Astrocyte of the cerebellum (primary cell): ENCODE measurements at regions not wholly inside any gene's neighbourhood (a gene's known extent, or its start where the extent isn't known, plus 50 kb on each side); places are given as distances from the start of the nearest gene placed in this dataset.

Experiments used
- DNase-seq: peaks from one replicate; pipeline ENCODE4 v3.0.0-alpha.2; 2011; ENCODE audit warnings: low read depth
- H3K4me3 ChIP-seq: 2 replicates; pipeline ENCODE4 v1.5.1; 2011; ENCODE audit warnings: mild to moderate bottlenecking, low read depth, low read length, moderate library complexity
- in situ Hi-C: cut with HindIII; loops from 2 replicates; pipeline ENCODE4 v1.10.0; 2017; ENCODE audit warnings: low sequenced_read_pairs
- TF ChIP-seq, protein P1 (sequence below): IDR thresholded peaks from 2 replicates; pipeline ENCODE4 v1.5.1; 2012; ENCODE audit warnings: low read length, low read depth, moderate library complexity, mild to moderate bottlenecking; ENCODE audit errors: missing control alignments

- in situ Hi-C loops = no loop called here
- DNase-seq = no peak
- no peak overlapping the region for H3K4me3 ChIP-seq
- TF ChIP-seq, protein P1, sequence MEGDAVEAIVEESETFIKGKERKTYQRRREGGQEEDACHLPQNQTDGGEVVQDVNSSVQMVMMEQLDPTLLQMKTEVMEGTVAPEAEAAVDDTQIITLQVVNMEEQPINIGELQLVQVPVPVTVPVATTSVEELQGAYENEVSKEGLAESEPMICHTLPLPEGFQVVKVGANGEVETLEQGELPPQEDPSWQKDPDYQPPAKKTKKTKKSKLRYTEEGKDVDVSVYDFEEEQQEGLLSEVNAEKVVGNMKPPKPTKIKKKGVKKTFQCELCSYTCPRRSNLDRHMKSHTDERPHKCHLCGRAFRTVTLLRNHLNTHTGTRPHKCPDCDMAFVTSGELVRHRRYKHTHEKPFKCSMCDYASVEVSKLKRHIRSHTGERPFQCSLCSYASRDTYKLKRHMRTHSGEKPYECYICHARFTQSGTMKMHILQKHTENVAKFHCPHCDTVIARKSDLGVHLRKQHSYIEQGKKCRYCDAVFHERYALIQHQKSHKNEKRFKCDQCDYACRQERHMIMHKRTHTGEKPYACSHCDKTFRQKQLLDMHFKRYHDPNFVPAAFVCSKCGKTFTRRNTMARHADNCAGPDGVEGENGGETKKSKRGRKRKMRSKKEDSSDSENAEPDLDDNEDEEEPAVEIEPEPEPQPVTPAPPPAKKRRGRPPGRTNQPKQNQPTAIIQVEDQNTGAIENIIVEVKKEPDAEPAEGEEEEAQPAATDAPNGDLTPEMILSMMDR = no peak
These were observed 937.7 kb upstream of the LRRN3 start for GRCh38 chr7:110153222-110153621.

GRCh38 chr7:110156511-110156910 lies 934.4 kb upstream of the LRRN3 start:
- H3K4me3 ChIP-seq = no peak overlapping the region
- no peak for DNase-seq
- TF ChIP-seq, protein P1 = no peak
- in situ Hi-C loops = no loop called here

DNA sequence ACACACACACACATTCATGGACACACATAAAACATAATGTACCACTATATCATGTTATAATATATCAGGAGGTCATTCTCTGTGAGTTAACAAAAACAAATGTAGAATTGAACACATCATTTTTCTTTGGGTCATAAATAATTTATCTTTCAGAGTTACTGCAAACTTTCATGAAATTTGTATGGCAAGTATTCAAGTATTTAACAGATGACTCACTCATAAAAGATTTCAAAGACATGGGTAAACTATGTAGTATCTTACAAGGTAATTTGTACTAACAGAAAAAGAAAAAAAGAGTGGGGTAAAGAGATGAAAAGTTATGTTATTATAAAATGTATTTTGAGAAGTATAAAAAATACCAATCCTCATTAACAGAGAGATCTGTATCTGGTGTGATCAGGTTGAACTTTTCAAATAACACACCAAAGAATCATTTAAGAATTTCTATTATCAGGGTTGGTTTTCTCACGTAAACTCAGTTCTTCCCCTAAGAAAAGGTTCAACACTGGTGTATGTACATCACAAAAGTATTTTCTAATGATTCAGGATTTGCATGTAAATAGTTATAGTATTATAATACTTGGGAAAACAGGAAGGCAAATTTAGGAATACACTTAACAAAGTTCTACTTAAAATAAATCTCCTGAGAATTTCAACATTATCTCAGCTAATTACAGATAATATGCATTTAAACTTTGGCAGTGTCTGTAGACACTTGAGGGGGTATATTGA lies 933.1 kb upstream of the LRRN3 start:
- H3K4me3 ChIP-seq = no peak overlapping the region
- TF ChIP-seq, protein P1 = no peak
- DNase-seq = peak; percentile 11
- in situ Hi-C loops = no loop called here

DNA sequence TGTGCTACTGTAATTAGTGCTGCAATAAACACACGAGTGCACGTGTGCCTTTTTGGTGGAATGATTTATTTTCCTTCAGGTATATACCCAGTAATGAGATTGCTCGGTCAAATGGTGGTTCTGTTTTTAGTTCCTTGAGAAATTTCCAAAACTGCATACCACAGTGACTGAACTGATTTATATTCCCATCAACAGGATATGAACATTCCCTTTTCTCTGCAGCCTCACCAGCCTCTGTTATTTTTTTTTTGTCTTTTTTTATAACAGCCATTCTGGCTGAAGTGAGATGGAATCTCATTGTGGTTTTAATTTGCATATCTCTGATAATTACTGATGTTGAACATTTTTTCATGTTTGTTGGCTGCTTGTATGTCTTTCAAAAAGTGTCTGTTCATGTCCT lies 922.9 kb upstream of the LRRN3 start:
- peak; percentile 18 for DNase-seq
- TF ChIP-seq, protein P1 = no peak
- no peak overlapping the region for H3K4me3 ChIP-seq
- in situ Hi-C loops = no loop called here

GRCh38 chr7:110170841-110171240 lies 920.1 kb upstream of the LRRN3 start:
- in situ Hi-C loops = no loop called here
- DNase-seq = no peak
- no peak overlapping the region for H3K4me3 ChIP-seq
- TF ChIP-seq, protein P1 = no peak

DNA sequence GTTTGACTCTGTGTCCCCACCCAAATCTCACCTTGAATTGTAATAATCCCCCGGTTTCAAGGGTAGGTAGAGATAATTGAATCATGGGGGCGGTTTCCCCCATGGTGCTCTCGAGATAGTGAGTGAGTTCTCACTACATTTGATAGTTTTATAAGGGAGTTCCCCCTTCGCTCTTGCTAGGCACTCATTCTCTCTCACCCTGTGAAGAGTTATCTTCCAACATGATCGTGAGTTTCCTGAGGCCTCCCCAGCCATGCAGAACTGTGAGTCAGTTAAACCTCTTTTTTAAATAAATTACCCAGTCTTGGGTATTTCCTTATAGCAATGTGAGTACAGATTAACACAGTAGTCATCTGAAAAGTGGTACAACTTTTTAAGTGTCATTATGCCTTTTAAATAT lies 913.5 kb upstream of the LRRN3 start:
- DNase-seq = no peak
- no peak overlapping the region for H3K4me3 ChIP-seq
- TF ChIP-seq, protein P1 = no peak
- in situ Hi-C loops = no loop called here
